ENCODE measurements at regions not wholly inside any gene's neighbourhood (a gene's known extent, or its start where the extent isn't known, plus 50 kb on each side); places are given as distances from the start of the nearest gene placed in this dataset.

DNA sequence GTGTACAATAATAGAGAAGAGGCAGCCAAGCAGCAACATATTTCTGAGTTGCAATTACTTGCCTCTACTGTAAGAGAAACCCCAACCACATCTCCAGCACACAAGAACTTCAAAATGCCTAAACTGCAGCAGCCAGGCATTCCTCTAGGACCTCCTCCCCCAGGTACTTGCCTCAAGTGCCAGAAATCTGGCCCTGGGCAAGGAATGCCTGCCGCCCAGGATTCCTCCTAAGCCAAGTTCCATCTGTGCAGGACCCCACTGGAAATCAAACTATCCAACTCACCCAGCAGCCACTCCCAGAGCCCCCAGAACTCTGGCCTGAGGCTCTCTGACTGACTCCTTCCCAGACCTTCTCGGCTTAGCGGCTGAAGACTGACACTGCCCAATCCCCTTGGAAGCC is 336.8 kb upstream of the RGMB start:
- TF ChIP-seq POLR2AphosphoS5 (IDR thresholded peaks at IDR 0.05; ENCODE audit: low read depth, low read length) (no peak), SIN3A (IDR thresholded peaks at IDR 0.05; ENCODE audit: borderline replicate concordance, insufficient read depth, low read length) (no peak), FOXP2 (optimal IDR thresholded peaks at IDR 0.05; ENCODE audit: borderline replicate concordance, extremely low read depth, extremely low read length, insufficient read depth) (no peak), TAF1 (IDR thresholded peaks at IDR 0.05; ENCODE audit: borderline replicate concordance, insufficient read depth, low read length) (no peak)
- TF ChIP-seq, protein P1, sequence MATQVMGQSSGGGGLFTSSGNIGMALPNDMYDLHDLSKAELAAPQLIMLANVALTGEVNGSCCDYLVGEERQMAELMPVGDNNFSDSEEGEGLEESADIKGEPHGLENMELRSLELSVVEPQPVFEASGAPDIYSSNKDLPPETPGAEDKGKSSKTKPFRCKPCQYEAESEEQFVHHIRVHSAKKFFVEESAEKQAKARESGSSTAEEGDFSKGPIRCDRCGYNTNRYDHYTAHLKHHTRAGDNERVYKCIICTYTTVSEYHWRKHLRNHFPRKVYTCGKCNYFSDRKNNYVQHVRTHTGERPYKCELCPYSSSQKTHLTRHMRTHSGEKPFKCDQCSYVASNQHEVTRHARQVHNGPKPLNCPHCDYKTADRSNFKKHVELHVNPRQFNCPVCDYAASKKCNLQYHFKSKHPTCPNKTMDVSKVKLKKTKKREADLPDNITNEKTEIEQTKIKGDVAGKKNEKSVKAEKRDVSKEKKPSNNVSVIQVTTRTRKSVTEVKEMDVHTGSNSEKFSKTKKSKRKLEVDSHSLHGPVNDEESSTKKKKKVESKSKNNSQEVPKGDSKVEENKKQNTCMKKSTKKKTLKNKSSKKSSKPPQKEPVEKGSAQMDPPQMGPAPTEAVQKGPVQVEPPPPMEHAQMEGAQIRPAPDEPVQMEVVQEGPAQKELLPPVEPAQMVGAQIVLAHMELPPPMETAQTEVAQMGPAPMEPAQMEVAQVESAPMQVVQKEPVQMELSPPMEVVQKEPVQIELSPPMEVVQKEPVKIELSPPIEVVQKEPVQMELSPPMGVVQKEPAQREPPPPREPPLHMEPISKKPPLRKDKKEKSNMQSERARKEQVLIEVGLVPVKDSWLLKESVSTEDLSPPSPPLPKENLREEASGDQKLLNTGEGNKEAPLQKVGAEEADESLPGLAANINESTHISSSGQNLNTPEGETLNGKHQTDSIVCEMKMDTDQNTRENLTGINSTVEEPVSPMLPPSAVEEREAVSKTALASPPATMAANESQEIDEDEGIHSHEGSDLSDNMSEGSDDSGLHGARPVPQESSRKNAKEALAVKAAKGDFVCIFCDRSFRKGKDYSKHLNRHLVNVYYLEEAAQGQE (IDR thresholded peaks at IDR 0.05; ENCODE audit: insufficient read depth in 1 of 2, low read depth in 2 of 2, low read length in 2 of 2), result no peak
